ENCODE measurements at regions not wholly inside any gene's neighbourhood (a gene's known extent, or its start where the extent isn't known, plus 50 kb on each side); places are given as distances from the start of the nearest gene placed in this dataset.

DNA sequence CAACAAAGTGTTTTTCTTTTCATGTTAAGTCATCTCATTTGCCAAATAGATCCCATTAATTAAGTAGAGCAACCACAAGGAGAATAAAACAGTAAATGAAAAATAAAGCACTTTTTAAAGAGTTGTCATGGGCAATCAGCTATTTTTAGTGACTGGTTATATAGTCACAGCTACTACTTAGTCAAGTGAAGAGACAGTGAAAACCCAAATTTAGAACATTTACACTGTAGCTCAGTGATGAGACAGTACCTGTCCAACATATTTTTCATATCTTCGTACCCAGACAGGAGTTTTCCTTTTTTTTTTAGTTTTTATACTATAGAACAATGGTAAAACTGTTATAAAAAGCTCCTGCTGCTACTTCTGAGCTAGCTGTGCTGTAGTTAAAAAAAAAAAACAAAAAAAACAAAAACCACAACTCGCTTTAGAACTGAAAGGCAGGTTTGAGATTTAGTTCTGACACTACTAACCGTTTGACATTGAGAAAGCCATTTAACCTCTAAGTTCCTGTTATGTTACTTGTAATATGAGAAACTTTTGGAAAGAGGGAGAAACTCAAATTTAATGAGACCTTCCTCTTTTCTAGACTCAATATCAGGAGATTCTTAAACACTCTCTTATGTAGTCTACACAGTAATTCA, 777.5 kb downstream of the ADGRL2 start:
- TF ChIP-seq, protein P1, sequence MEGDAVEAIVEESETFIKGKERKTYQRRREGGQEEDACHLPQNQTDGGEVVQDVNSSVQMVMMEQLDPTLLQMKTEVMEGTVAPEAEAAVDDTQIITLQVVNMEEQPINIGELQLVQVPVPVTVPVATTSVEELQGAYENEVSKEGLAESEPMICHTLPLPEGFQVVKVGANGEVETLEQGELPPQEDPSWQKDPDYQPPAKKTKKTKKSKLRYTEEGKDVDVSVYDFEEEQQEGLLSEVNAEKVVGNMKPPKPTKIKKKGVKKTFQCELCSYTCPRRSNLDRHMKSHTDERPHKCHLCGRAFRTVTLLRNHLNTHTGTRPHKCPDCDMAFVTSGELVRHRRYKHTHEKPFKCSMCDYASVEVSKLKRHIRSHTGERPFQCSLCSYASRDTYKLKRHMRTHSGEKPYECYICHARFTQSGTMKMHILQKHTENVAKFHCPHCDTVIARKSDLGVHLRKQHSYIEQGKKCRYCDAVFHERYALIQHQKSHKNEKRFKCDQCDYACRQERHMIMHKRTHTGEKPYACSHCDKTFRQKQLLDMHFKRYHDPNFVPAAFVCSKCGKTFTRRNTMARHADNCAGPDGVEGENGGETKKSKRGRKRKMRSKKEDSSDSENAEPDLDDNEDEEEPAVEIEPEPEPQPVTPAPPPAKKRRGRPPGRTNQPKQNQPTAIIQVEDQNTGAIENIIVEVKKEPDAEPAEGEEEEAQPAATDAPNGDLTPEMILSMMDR (IDR thresholded peaks at IDR 0.05), result no peak
- TF ChIP-seq EP300 (IDR thresholded peaks at IDR 0.05) (no peak), POLR2AphosphoS5 (IDR thresholded peaks at IDR 0.05) (no peak)

Data from upper lobe of left lung (tissue), 4 donors.